GM12873 (cell line): ENCODE measurements at regions not wholly inside any gene's neighbourhood (a gene's known extent, or its start where the extent isn't known, plus 50 kb on each side); places are given as distances from the start of the nearest gene placed in this dataset.

ENCODE experiments used
- CTCF ChIP-seq: IDR thresholded peaks from 2 replicates; pipeline ENCODE4 v1.5.1; 2012; ENCODE audit warnings: low read depth, mild to moderate bottlenecking, moderate library complexity, low read length, control low read depth; ENCODE audit not compliant: insufficient read depth; ENCODE audit errors: missing control alignments

- no peak for TF ChIP-seq CTCF
These were observed 99.8 kb downstream of the ADRB2 start for GRCh38 chr5:148926207-148926606.

GRCh38 chr5:148927307-148927946 lies 101.0 kb downstream of the ADRB2 start:
- TF ChIP-seq CTCF: no peak

- TF ChIP-seq CTCF: no peak
These were observed 101.7 kb downstream of the ADRB2 start for GRCh38 chr5:148928141-148928540.

GRCh38 chr5:148931453-148932057 lies 105.1 kb downstream of the ADRB2 start:
- no peak for TF ChIP-seq CTCF

GRCh38 chr5:148932355-148932935 lies 106.0 kb downstream of the ADRB2 start:
- no peak for TF ChIP-seq CTCF

- TF ChIP-seq CTCF: no peak
These were observed 107.6 kb downstream of the ADRB2 start for GRCh38 chr5:148933903-148934432.

GRCh38 chr5:148934895-148935400 lies 108.5 kb downstream of the ADRB2 start:
- TF ChIP-seq CTCF: no peak
